ENCODE measurements at regions not wholly inside any gene's neighbourhood (a gene's known extent, or its start where the extent isn't known, plus 50 kb on each side); places are given as distances from the start of the nearest gene placed in this dataset.

GRCh38 chr6:14880052-14880451 is 365.8 kb upstream of the JARID2 start:
- TF ChIP-seq CTCF (IDR thresholded peaks at IDR 0.05 in 2 of 3, conservative IDR thresholded peaks at IDR 0.05 in 1 of 3; ENCODE audit: control insufficient read depth in 2 of 3, extremely low read depth in 1 of 3, insufficient read depth in 1 of 3, low read depth in 3 of 3, low read length in 3 of 3), result no peak
- TF ChIP-seq ATF3 (IDR thresholded peaks at IDR 0.05; ENCODE audit: borderline replicate concordance, extremely low read depth, low read depth, low read length), result no peak
- no peak for TF ChIP-seq CHD1 (IDR thresholded peaks at IDR 0.05; ENCODE audit: low read depth, low read length)
- TF ChIP-seq ZNF274 (IDR thresholded peaks at IDR 0.05; ENCODE audit: insufficient read depth, insufficient read length), result no peak
- no peak for TF ChIP-seq ESRRA (IDR thresholded peaks at IDR 0.05; ENCODE audit: low read length)
- no peak for TF ChIP-seq KAT2A (conservative IDR thresholded peaks at IDR 0.05; ENCODE audit: control insufficient read depth, low read depth, low read length)

All from GM12878 (cell line).